DND-41 (cell line): ENCODE measurements at regions not wholly inside any gene's neighbourhood (a gene's known extent, or its start where the extent isn't known, plus 50 kb on each side); places are given as distances from the start of the nearest gene placed in this dataset.

Experiments
- ATAC-seq: fragments of 200-7000 bp; cut with Tn5 transposase; 3 replicates; pipeline ENCODE4 v1.9.1; 2021; ENCODE audit warnings: low read depth; ENCODE audit not compliant: insufficient read depth
- DNase-seq: peaks from one replicate; pipeline ENCODE4 v3.0.0-alpha.2; 2020
- H2AFZ ChIP-seq: 2 replicates; pipeline ENCODE4 v1.6.0; 2012; ENCODE audit warnings: low read depth, low read length
- H3K27ac ChIP-seq: 2 replicates; pipeline ENCODE4 v1.5.1; 2012; ENCODE audit warnings: low read length, inconsistent platforms
- H3K27me3 ChIP-seq: fragments of 200-600 bp; sonication (generic); 2 replicates; pipeline ENCODE4 v1.6.0; 2012; ENCODE audit warnings: low read length, mild to moderate bottlenecking, inconsistent platforms; ENCODE audit not compliant: insufficient read depth, poor library complexity
- H3K36me3 ChIP-seq: 2 replicates; pipeline ENCODE4 v1.5.1; 2012; ENCODE audit warnings: low read length, inconsistent platforms; ENCODE audit not compliant: insufficient read depth
- H3K4me1 ChIP-seq: 2 replicates; pipeline ENCODE4 v1.5.1; 2012; ENCODE audit warnings: mild to moderate bottlenecking, low read length; ENCODE audit not compliant: insufficient read depth
- H3K4me2 ChIP-seq: 2 replicates; pipeline ENCODE4 v1.6.0; 2012; ENCODE audit warnings: mild to moderate bottlenecking, moderate library complexity, low read length, inconsistent platforms; ENCODE audit not compliant: insufficient read depth
- H3K4me3 ChIP-seq, 2 experiments: fragments of 200-600 bp in 1 of 2; shearing (Covaris generic) in 1 of 2; 2 replicates each; pipeline ENCODE4 v1.5.1; 2012 to 2016; ENCODE audit warnings: inconsistent platforms in 2 of 2, low read length in 2 of 2, mild to moderate bottlenecking in 2 of 2, low read depth in 1 of 2, moderate library complexity in 1 of 2
- H3K79me2 ChIP-seq: 2 replicates; pipeline ENCODE4 v1.6.0; 2012; ENCODE audit warnings: low read length, inconsistent platforms; ENCODE audit not compliant: insufficient read depth
- H3K9ac ChIP-seq: 2 replicates; pipeline ENCODE4 v1.6.0; 2012; ENCODE audit warnings: low read depth, mild to moderate bottlenecking, inconsistent platforms, low read length, moderate library complexity
- H3K9me3 ChIP-seq: 2 replicates; pipeline ENCODE4 v1.5.1; 2012; ENCODE audit warnings: low read length, moderate library complexity, mild to moderate bottlenecking, inconsistent platforms; ENCODE audit not compliant: insufficient read depth, severe bottlenecking
- H4K20me1 ChIP-seq: 2 replicates; pipeline ENCODE4 v1.6.0; 2012; ENCODE audit warnings: low read length; ENCODE audit not compliant: insufficient read depth
- CTCF ChIP-seq: IDR thresholded peaks from 2 replicates; pipeline ENCODE4 v1.5.1; 2012; ENCODE audit warnings: borderline replicate concordance, low read length, moderate library complexity, mild to moderate bottlenecking; ENCODE audit not compliant: poor library complexity, severe bottlenecking; ENCODE audit errors: extremely low read depth
- EZH2 ChIP-seq: IDR thresholded peaks from 3 replicates; pipeline ENCODE4 v1.6.1; 2012; ENCODE audit warnings: borderline replicate concordance, low read depth, mild to moderate bottlenecking, moderate library complexity, low read length, inconsistent platforms; ENCODE audit not compliant: severe bottlenecking

- Histone ChIP-seq H3K4me1 (no peaks in the 10 kb centered on the region), H3K27me3 (no peaks in the 10 kb centered on the region), H3K9ac (no peak overlapping the region), H3K4me2 (no peak overlapping the region), H3K4me3 (no peak overlapping the region), H3K79me2 (no peaks in the 10 kb centered on the region), H2AFZ (no peak overlapping the region), H4K20me1 (no peaks in the 10 kb centered on the region), H3K9me3 (no peaks in the 10 kb centered on the region), H3K36me3 (no peaks in the 10 kb centered on the region), H3K27ac (no peak overlapping the region)
- DNase-seq, result no peak
- ATAC-seq, result no peak
- no peak for TF ChIP-seq EZH2
- TF ChIP-seq CTCF, result no peak
Observed at GRCh38 chr13:100962585-100962984, 288.0 kb upstream of the TMTC4 start.

- Histone ChIP-seq H3K27me3 (no peaks in the 10 kb centered on the region), H2AFZ (no peak overlapping the region), H4K20me1 (no peaks in the 10 kb centered on the region), H3K9me3 (no peaks in the 10 kb centered on the region), H3K36me3 (no peaks in the 10 kb centered on the region), H3K4me3 (no peak overlapping the region), H3K9ac (no peak overlapping the region), H3K27ac (no peak overlapping the region), H3K4me1 (no peaks in the 10 kb centered on the region), H3K4me2 (no peak overlapping the region), H3K79me2 (no peaks in the 10 kb centered on the region)
- no peak for TF ChIP-seq CTCF
- ATAC-seq (no peak), DNase-seq (no peak)
Observed at GRCh38 chr13:100961186-100961585, 286.6 kb upstream of the TMTC4 start.

GRCh38 chr13:100958831-100959230 lies 284.2 kb upstream of the TMTC4 start:
- no peaks in the 10 kb centered on the region for H3K9me3 ChIP-seq
- TF ChIP-seq CTCF (no peak), EZH2 (no peak)
- H3K4me3 ChIP-seq, result no peak overlapping the region
- H2AFZ ChIP-seq, result no peak overlapping the region
- ATAC-seq, result no peak
- no peak overlapping the region for H3K27ac ChIP-seq
- no peak overlapping the region for H3K4me2 ChIP-seq
- no peaks in the 10 kb centered on the region for H3K27me3 ChIP-seq
- no peaks in the 10 kb centered on the region for H4K20me1 ChIP-seq
- H3K4me1 ChIP-seq, result no peaks in the 10 kb centered on the region
- H3K36me3 ChIP-seq, result no peaks in the 10 kb centered on the region
- no peak for DNase-seq
- H3K79me2 ChIP-seq, result no peaks in the 10 kb centered on the region
- H3K9ac ChIP-seq, result no peak overlapping the region

- H3K27me3 ChIP-seq, result no peaks in the 10 kb centered on the region
- DNase-seq, result no peak
Observed at GRCh38 chr13:100957741-100958140, 283.1 kb upstream of the TMTC4 start.

More at GRCh38 chr13:100957741-100958140, 283.1 kb upstream of the TMTC4 start:
- no peak for TF ChIP-seq CTCF
- TF ChIP-seq EZH2, result no peak
- H3K4me2 ChIP-seq, result no peak overlapping the region
- no peak overlapping the region for H3K9ac ChIP-seq
- H3K4me1 ChIP-seq, result no peaks in the 10 kb centered on the region
- H4K20me1 ChIP-seq, result no peaks in the 10 kb centered on the region
- no peak overlapping the region for H3K4me3 ChIP-seq
- no peaks in the 10 kb centered on the region for H3K79me2 ChIP-seq
- no peak overlapping the region for H2AFZ ChIP-seq
- H3K27ac ChIP-seq, result no peak overlapping the region
- no peaks in the 10 kb centered on the region for H3K36me3 ChIP-seq
- no peak for ATAC-seq
- H3K9me3 ChIP-seq, result no peaks in the 10 kb centered on the region
